HG02970 (cell line): ENCODE measurements at regions not wholly inside any gene's neighbourhood (a gene's known extent, or its start where the extent isn't known, plus 50 kb on each side); places are given as distances from the start of the nearest gene placed in this dataset.

Experiments
- ATAC-seq: cut with Tn5 transposase; IDR thresholded peaks from one replicate; pipeline ENCODE4 v1.9.1; 2021; ENCODE audit warnings: mild to moderate bottlenecking, moderate library complexity, moderate number of reproducible peaks; ENCODE audit not compliant: unreplicated experiment, low FRiP score

DNA sequence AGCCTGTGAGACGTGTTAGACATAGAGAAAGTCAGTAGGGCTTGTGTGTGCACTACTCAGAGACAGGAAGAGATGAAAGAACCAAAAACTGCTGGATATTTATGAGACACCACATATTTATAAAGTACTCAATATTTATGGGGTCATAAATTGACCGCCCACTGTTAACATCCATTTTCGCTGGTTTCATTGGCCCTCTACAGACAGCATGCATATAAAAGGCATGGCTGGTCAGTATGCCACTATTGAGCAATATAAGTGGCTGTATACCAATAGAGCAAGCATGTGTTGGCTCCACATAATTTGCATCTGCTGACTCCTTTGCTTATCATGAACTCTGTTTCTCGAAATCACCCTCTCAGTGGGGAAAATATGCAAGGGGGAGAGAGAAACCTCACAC lies 110.3 kb upstream of the BTN3A2 start:
- ATAC-seq, result no peak

- no peak for ATAC-seq
Observed at GRCh38 chr6:26257272-26257671, 107.7 kb upstream of the BTN3A2 start.

DNA sequence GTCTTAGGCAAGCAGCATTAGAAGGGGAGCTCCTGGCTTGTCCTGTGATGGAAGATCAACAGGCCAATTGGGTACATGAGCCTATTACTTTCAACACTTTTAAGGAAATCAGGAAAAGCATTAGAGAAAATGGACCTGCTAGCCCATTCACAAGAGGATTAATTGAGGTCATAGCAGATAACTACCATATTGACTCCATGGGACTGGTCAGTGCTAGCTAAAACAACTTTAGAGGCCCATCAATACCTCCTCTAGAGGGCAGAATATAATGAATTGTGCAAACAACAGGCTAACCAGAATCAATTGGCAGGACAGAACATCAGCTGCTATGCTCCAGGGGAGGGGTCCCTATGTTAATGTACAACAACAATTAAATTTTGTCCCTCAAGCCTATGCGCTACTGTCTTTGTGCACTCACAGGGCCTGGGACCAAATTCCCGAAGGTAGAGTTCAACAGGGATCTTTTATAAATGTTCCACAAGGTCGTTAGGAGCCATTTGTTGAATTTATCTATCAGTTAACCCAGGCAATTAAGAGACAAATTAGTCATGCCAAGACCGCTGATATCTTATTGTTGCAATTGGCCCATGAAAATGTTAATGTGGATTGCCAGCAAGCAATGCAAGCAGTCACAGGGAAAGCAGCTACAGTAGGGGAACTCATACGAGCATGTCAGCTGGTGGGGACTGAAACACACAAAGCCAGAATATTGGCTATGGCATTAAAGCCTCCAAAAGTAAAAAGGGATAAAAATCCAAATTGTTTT lies 106.6 kb upstream of the BTN3A2 start:
- no peak for ATAC-seq

DNA sequence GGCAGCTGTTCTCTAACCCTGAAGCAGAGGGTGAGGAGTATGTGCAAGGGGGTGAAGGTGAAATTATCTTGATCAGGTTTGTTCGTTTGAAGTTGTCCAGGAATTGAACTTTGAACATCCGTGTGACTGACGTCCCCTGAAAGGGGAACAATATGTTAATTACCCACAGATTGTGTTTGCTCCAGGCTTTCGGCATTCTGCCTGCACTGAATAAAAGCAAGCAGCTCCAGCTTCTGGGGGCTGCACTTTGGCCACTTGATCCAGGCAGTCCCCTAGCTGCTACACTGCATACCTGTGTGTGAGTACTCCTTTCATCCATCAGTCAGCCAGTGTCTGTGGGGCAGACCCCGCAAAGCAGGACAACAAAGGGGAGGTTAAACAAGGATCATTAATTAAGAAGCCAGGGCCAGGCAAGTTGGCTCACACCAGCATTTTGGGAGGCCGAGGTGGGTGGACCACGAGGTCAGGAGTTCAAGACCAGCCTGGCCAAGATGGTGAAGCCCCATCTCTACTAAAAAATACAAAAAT lies 104.8 kb upstream of the BTN3A2 start:
- no peak for ATAC-seq

DNA sequence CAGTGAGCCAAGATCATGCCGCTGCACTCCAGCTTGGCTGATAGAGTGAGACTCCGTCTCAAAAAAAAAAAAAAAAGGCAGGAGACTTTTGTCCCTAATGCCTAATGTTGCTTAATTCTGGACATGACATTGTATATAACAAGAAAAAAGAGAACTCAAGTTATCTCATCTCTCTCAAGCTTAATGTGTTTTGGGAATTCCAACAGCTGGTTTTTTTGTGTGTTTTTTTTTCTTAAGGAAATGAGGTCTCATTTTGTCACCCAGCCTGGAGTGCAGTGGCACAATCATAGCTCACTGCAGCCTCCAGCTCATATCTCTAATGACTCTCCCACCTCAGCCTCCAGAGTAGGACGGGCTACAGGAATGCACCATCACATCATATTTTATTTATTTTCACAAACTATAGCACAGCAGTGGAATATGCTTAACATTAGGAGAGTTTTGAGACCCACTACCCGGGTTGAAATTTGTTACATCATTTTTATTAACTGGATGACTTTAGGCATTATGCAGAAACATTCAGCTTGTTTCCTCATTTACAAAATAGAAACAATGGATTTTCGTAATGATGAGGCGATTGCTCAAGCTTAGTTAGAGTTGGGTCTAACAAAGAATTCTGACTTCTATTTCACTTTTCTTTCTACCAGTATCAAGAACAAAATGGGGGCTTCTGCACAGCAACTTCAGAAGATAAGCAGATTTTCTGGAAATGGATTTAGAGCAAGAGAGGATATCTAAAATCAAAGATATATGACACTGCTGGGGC lies 104.1 kb upstream of the BTN3A2 start:
- no peak for ATAC-seq

DNA sequence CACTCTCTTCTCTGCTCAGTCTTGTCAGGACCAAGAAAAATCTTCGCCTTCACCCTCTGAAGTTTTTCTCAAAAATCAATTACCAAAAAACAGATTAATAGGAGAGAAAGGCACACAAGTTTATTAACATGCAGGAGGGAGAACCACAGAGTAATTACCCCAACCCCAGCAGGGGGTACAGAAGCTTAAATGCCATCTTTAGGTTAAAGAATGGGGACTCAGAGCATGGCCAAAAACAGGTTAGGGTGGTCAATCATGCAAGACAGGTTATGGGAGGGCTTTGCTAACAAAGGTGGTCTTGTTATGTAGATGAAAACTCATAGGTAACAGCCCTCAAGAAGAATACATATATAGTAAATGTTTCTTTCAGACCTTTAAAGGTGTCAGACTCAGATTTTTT lies 100.5 kb upstream of the BTN3A2 start:
- no peak for ATAC-seq

DNA sequence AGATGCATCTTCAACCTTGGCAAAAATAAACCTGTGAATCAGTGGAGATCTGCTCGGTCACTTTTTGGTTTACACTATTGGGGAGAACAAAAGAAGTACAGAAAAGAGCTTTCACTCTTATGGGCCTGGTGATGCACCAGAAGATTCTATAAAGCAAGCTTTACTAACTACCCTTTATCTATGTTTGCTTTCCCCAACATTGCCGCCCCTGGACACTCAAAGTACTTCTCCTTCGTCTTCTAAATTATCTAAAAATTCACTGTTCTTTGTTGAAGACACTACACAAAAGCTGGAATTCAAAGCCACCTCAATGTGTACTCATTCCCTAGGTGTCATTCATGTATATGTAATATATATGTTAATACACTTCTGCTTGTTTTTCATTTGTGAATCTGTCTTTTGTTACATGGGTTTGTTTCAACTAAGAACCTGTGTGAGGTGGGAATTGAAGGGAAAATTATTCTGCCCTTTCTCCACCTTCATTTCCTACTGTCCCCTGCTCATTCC lies 97.9 kb upstream of the BTN3A2 start:
- ATAC-seq, result no peak

DNA sequence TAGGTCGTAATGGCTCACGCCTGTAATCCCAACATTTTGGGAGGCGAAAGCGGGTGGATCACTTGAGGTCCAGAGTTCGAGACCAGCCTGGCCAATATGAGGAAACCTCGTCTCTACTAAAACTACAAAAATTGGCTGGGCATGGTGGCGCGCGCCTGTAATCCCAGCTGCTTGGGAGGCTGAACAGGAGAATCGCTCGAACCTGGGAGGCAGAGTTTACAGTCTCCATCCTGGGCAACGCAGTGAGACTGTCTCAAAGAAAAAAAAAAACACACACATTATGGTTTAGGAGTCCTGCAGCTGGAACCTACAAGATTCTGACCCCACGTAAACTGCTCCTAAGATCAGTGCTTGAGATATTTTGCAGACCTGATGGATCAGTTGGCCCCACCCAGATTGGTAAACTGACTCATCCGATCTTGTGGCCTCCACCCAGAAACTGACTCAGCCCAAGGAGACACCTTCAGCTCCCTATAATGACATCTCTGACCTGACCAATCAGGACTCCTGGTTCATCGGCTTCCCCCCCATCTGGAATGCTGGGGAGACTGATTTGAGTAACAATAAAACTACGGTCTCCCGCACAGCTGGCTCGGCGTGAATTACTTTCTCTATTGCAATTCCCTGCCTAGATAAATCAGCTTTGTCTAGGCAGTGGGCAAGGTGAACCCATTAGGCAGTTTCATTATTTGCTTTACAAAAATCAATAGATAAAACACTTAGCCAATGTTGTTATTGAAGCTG lies 96.2 kb upstream of the BTN3A2 start:
- ATAC-seq, result no peak

GRCh38 chr6:26269531-26270485 lies 95.2 kb upstream of the BTN3A2 start:
- no peak for ATAC-seq

GRCh38 chr6:26270486-26270861 lies 94.5 kb upstream of the BTN3A2 start:
- ATAC-seq, result no peak

DNA sequence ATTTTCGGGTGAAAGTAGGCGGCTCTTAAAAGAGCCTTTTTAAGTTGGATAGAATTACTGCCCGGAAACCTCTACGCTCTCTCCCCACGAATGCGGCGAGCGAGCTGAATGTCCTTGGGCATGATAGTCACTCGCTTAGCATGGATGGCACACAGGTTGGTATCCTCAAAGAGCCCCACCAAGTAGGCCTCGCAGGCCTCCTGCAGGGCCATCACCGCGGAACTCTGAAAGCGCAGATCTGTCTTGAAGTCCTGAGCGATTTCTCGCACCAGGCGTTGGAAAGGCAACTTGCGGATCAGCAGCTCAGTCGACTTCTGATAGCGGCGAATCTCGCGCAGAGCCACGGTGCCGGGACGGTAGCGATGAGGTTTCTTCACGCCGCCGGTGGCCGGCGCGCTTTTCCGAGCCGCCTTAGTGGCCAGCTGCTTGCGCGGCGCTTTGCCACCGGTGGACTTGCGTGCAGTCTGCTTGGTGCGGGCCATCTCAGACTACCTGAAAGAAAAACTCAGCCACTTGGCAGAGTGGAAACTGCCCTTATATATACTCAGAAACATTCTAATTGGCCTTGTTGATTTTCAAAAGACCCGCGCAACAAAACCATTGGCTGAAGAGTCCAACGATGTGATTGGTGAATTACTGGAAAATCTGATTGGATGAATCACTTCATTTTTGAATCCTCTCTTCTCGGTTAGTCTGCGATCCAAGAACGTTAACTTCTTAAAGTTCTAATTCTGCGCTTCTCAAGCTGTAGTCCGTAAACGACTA lies 93.9 kb upstream of the BTN3A2 start:
- peak; percentile 38 for ATAC-seq

GRCh38 chr6:26271668-26272024 lies 93.4 kb upstream of the BTN3A2 start:
- ATAC-seq, result no peak

DNA sequence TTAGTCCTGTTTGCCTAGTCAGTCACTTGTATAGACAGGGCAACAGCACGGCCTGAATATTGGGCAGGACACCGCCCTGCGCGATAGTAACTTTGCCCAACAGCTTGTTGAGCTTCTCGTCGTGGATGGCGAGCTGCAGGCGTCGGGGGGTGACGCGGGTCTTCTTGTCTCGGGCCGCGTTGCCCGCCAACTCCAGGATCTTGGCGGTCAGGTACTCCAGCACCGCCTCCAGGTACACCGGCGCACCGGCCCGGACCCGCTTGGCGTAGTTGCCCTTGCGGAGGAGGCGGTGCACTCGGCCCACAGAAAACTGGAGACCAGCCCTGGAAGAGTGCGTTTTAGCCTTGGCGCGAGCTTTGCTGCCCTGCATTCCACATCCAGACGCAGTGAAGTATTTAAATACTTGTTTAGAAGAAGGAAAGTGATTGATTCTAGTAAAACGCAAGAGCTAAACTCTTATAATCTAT lies 92.8 kb upstream of the BTN3A2 start:
- peak; percentile 20 for ATAC-seq

GRCh38 chr6:26273673-26274588 lies 91.1 kb upstream of the BTN3A2 start:
- ATAC-seq, result no peak

GRCh38 chr6:26275663-26276062 lies 89.3 kb upstream of the BTN3A2 start:
- ATAC-seq, result no peak

- no peak for ATAC-seq
Observed at GRCh38 chr6:26276841-26277648, 88.0 kb upstream of the BTN3A2 start.

- ATAC-seq, result no peak
Observed at GRCh38 chr6:26278536-26278935, 86.5 kb upstream of the BTN3A2 start.
